Coronary artery (tissue), 2 donors: ENCODE measurements at regions not wholly inside any gene's neighbourhood (a gene's known extent, or its start where the extent isn't known, plus 50 kb on each side); places are given as distances from the start of the nearest gene placed in this dataset.

Source experiments
- DNase-seq: peaks from one replicate; pipeline ENCODE4 v3.0.0-alpha.2; 2017; ENCODE audit warnings: low spot score
- H3K27ac ChIP-seq, 2 donors: fragments of 200-600 bp; sonication (generic); one replicate each; pipeline ENCODE4 v1.5.1; 2016 to 2019
- H3K4me3 ChIP-seq: fragments of 200-600 bp; sonication (generic); 2 replicates; pipeline ENCODE4 v1.5.1; 2016; ENCODE audit warnings: mild to moderate bottlenecking, moderate library complexity
- TF ChIP-seq, protein P1 (sequence below): fragments of 200-600 bp; sonication (generic); IDR thresholded peaks from one replicate; pipeline ENCODE4 v1.5.1; 2019; ENCODE audit warnings: antibody characterized with exemption

DNA sequence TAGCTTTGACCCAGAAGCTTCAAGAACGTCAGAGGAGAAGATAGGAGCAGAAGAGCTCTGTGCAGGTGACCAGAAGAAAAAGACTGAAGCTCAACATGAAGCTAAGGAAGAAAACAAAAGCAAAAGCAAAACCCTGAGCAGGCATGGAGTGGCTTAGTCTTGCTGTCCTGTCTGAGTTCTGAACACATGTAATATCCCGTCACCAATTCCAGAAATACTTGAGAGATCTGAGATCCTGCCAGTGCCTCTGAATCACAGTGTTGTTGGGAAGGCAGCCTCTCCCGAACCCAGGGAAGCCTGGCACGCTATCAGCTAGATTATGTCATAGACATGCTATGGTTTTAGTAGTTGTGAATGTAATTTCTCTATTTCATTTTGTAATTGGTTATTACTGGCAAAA is 235.7 kb downstream of the ICE1 start:
- peak overlapping the region; percentile 55 for H3K4me3 ChIP-seq
- TF ChIP-seq, protein P1, sequence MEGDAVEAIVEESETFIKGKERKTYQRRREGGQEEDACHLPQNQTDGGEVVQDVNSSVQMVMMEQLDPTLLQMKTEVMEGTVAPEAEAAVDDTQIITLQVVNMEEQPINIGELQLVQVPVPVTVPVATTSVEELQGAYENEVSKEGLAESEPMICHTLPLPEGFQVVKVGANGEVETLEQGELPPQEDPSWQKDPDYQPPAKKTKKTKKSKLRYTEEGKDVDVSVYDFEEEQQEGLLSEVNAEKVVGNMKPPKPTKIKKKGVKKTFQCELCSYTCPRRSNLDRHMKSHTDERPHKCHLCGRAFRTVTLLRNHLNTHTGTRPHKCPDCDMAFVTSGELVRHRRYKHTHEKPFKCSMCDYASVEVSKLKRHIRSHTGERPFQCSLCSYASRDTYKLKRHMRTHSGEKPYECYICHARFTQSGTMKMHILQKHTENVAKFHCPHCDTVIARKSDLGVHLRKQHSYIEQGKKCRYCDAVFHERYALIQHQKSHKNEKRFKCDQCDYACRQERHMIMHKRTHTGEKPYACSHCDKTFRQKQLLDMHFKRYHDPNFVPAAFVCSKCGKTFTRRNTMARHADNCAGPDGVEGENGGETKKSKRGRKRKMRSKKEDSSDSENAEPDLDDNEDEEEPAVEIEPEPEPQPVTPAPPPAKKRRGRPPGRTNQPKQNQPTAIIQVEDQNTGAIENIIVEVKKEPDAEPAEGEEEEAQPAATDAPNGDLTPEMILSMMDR = no peak
- peak overlapping the region; percentile 38 to 57 for H3K27ac ChIP-seq
- DNase-seq = peak; percentile 81

DNA sequence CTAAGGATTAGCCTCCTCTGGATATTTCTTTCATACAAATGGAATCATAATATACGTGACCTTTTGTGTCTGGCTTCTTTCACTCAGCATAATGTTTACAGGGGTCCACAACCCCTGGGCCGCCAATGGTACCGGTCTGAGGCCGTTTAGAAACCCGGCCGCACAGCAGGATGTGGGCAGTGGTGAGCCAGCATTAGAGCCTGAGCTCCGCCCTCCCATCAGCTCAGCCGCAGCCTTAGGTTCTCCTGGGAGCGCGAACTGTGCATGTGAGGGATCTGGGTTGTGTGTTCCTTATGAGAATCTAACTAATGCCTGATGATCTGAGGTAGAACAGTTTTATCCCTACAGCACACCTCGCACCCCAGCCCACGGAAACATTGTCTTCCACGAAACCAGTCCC is 229.7 kb downstream of the ICE1 start:
- DNase-seq = no peak
- no peak overlapping the region for H3K27ac ChIP-seq
- TF ChIP-seq, protein P1 = no peak
- no peak overlapping the region for H3K4me3 ChIP-seq

DNA sequence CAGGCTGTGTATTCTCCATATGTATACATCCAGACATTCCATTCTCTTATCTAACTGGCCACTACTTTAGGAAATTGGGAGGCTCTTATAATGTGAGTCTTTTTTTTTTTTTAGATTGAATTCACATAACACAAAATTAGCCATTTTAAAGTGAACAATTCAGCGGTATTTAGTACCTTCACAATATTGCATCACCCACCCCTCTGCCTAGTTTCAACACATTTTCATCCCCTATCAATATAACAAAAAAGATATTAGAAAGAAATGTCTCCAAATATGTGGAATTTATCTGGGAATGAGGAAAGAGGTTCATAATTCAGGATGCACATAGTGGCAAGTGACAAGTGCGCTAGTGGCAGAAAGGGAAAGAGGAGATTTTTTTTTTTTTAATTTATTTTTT is 228.5 kb downstream of the ICE1 start:
- no peak overlapping the region for H3K27ac ChIP-seq
- no peak overlapping the region for H3K4me3 ChIP-seq
- DNase-seq = no peak
- TF ChIP-seq, protein P1 = no peak

DNA sequence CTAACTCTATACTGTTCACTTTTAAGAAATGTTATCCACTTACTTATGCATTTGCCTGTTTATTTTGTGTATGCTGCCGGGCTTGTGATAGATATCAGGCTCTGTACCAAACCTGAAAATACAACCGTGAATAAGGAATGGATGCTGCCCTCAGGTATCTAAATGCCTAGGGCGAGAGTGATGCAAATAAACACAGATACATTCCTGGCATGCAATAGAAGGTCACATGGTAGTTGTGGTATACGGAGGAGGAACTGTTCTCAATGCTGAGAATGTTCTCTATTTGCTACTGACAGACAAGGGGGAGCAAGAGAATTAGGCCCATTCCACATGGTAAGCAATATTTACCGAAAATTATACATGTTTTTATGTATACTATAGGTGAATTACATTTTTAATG is 227.8 kb downstream of the ICE1 start:
- TF ChIP-seq, protein P1 = no peak

DNA sequence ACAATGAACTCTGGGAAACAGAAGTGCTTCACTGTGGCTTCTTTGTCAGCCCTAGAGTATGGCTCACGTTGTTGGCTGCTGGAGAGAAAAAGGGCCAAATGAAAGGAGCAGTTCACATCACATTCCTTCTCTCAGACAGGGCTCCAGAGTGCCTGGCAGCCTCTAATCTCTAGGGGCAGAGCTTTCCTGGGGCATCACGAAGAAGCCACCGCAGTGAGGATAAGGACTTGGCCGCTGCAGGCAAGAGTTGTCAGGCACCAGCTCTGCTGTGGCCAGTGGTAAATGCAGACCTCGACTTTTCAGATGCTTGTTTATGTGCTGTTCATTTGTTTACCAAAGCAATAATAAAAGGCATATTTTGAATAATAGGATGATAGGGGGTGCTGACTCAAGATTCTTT is 227.2 kb downstream of the ICE1 start:
- Histone ChIP-seq H3K27ac (no peak overlapping the region), H3K4me3 (no peak overlapping the region)
- TF ChIP-seq, protein P1 = no peak
- no peak for DNase-seq

More for the DNA sequence above, 227.8 kb downstream of the ICE1 start:
- no peak for DNase-seq
- Histone ChIP-seq H3K27ac (no peak overlapping the region), H3K4me3 (no peak overlapping the region)

DNA sequence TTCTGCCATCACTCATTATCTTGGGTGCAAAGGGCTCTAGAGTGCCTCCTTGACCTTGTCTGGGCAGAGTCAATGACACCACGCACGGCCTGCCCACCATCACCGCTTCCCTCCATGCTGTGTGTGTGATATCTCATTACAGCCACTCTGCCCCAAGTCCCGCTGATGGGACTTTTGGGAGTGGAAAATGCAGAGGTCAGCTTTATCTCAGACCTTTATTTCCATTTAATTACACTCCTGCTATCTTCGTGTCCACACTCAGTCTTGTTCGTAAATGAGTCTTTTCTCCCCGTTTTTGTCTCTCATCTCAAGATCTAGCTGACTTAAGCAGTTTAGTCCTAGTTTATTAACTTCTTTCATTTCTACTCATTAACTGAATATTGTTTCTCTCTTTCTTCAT is 226.2 kb downstream of the ICE1 start:
- Histone ChIP-seq H3K4me3 (no peak overlapping the region), H3K27ac (no peak overlapping the region)
- TF ChIP-seq, protein P1 = no peak
- DNase-seq = no peak

DNA sequence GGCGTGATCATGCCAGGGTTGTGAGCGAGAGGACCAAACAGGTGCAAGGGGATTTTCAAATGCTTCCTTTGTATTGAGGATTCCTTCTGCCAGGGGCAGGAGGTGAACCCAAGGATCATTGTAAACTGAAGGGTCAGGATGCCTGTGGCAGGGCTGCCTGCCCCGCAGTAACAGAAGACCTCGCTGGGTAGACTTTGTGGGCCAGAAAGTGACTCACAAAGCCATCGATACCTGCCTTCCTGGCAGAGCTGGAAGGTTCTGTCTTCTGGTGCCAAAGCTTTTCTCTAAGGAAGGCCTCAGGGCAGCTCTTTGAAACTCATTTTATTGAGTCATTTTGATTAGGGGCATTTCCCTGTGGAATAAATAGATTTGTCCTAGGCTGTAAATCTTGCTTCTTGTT is 223.4 kb downstream of the ICE1 start:
- TF ChIP-seq, protein P1 = no peak
- Histone ChIP-seq H3K27ac (no peak overlapping the region), H3K4me3 (no peak overlapping the region)
- DNase-seq = no peak
